GM19395 (cell line): ENCODE measurements at regions not wholly inside any gene's neighbourhood (a gene's known extent, or its start where the extent isn't known, plus 50 kb on each side); places are given as distances from the start of the nearest gene placed in this dataset.
"Not testable (repeated sequence)": the region's sequence is repeated elsewhere in the genome, so short reads cannot be mapped to it uniquely, and the experiment has no call there.

Source experiments
- ATAC-seq: cut with Tn5 transposase; IDR thresholded peaks from one replicate; pipeline ENCODE4 v1.9.1; 2021; ENCODE audit warnings: mild to moderate bottlenecking, moderate library complexity; ENCODE audit not compliant: unreplicated experiment

GRCh38 chr13:80515296-80515695 lies 174.4 kb upstream of the SPRY2 start:
- no peak for ATAC-seq

GRCh38 chr13:80513196-80513595 lies 172.3 kb upstream of the SPRY2 start:
- ATAC-seq, result no peak

GRCh38 chr13:80510686-80511085 lies 169.8 kb upstream of the SPRY2 start:
- ATAC-seq, result no peak

DNA sequence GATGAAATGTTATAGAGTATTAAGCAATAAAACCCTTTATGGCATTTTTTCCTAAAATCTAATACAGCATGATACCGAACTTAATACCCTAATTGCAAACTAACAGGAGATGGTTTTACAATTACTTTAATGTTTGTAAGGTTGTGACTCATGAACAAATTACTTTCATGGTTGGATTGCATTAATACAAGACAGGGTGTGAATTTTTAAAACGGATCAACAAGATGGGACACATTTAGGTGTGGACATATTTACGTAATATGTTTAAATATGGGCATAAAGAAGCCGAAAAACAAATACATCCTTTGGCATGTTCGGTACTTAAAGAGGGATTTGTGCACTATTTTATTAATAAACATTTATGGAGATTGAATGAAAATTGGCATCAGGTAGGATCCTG lies 168.3 kb upstream of the SPRY2 start:
- ATAC-seq, result no peak

- ATAC-seq, result no peak
Measured at GRCh38 chr13:80508031-80508430, 167.1 kb upstream of the SPRY2 start.

DNA sequence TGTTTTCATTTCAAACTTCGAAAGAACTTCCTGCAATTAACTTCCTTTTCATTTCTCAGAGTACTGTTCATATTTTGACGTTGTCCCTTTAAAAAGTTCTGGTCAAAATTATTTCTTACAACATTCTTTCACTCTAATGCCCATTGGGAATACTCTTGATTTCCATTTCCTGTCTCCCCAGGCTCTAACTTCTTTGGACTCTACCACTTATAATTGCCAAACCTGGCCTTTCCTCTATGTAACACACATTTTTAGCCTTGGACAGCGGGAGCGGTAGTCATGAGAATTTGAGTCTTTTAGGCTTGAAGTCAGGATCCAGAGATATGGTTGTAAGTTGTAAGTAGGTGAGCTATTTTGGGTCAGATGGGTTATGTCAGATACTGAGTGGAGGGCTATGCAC lies 163.5 kb upstream of the SPRY2 start:
- ATAC-seq, result no peak

DNA sequence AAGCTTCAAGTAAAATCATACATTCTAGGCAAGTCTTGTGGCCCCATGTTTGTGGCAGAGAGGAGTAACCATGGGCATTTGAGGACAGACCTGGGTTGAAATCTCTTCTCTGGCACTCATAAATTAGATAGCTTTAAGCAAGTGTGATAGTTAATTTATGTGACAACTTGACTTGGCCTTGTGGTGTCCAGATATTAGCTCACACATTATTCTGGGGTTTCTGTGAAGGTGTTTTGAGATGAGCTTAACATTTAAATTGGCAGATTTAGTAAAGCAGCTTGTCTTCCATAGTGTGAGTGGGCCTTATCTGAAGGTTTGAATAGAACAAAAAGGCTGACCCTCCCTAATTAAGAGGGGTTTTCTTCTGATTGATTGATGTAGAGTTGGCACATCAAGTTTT lies 161.4 kb upstream of the SPRY2 start:
- ATAC-seq, result no peak

GRCh38 chr13:80501556-80501955 lies 160.6 kb upstream of the SPRY2 start:
- ATAC-seq, result no peak

GRCh38 chr13:80499536-80500290 lies 158.8 kb upstream of the SPRY2 start:
- no peak for ATAC-seq

DNA sequence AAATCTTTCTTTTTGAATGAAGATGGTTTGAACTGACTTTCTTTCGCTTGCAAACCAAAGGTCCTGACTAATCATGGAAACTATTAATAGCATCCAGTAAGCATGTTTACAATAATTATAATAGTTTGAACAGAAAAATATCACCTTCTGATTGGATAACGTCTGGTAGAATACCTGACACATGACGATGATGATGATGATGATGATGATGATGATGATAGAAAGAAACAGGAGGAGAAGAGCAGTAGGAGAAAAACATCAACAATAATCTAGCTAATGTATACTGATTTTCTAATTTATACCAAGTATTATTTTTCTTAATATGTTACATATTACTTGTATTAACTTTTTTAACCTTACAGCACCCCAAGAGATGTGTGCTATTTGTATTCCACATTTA lies 157.5 kb upstream of the SPRY2 start:
- no peak for ATAC-seq

GRCh38 chr13:80497978-80498377 lies 157.1 kb upstream of the SPRY2 start:
- no peak for ATAC-seq

GRCh38 chr13:80497439-80497838 lies 156.5 kb upstream of the SPRY2 start:
- ATAC-seq, result no peak

DNA sequence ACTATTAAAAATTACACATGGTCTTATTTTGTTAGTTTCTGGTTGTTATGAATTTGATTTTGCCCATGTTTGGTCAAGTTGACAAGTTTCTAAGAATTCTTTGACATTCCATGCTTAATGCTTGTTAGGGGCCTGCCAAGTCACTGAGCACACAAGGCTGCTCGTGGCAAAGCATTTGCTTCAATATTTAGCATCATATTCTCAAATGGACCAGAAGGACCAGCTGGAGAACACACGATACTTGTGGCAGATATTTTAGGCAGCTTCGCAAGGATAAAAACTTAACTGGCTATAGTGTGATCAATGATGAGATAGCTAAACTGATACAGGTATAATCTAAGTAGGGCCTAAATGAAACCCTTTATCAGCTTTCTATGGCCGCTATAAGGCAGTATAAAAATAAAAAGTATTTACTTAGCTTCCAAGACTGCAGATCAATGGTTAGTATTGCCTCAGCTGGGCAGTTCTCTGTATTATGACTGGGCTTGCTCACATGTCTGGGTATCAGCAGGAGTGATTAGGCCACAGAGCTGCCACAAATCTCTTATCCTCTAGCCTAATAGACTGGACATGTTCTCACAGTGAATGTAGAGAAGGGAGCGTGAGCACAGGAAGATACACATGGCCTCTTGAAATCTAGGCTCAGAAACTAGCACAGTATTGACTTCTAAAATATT lies 155.9 kb upstream of the SPRY2 start:
- ATAC-seq, result no peak

- not testable (repeated sequence) for ATAC-seq
Measured at GRCh38 chr13:80490491-80490943, 149.6 kb upstream of the SPRY2 start.

GRCh38 chr13:80486402-80486801 lies 145.5 kb upstream of the SPRY2 start:
- no peak for ATAC-seq

DNA sequence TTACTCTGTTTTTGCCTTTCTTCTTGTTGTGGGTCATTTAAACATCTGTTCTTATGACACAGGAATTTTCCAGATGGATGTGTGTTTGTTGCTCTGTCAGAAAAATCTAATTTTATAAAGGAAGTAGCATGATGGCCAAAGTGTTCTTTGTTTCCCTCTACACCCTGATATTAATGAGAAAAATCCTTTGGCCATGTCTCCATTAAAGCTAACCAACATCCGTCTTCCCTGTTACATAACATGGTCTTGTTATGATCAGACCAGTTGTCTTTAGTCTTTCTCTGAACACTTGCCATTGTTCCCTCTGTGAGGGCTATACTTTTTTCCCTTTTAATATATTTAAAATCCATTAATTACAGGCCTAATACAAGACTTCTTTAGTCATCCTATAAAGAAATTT lies 142.2 kb upstream of the SPRY2 start:
- ATAC-seq, result no peak

DNA sequence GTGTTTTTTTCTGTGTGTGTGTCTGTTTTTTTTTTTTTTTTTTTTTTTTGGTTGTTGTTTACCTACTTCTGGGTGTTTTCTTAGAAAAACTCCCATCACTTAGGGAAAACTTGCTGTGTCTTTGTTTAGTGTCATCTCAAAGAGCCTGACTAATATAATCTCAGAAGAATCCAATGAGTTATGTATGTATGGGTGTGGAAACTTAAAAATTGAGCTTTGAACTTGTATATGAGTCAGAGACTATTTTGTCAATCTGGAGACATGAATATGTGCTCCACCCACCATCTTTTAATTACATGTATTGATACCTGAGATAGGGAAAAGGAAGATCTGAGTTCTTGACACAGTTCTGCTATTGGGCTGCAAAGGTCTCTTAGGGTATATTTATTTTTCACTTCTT lies 140.7 kb upstream of the SPRY2 start:
- no peak for ATAC-seq

DNA sequence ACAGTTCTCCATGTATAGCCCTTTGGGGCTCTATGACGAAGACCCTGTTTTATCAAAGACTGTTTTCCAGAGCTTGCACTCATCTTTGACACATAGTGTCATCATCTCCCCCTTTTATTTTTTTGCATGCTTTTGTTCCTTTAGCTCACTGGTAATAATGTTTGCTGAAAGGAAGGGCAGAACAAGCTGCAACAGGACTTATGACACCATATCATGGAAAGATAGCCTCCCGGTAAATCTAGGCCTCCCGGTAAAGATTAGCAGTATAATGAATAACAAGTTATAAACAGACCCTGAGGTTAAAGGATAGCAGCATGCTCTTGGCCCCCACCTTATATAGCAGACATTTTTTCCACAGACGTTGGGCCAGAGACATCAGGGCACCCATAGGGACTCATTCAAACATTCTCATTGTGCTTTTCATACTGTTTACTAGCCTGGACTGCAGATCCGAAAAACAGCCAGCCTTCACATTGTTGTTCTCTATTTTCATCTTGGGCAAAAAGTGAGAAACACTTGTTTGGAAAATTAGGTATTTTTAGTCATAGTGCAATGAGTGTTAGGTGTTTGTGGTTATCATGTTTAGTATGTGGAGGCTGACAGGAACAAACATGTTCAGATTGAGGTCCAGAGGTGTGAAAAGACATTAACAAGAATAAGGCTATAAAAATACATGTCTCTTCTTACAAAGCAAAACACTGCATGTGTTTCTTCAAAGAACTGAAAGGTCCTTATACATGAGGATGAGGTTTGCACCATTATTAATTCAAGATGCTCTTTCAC lies 136.9 kb upstream of the SPRY2 start:
- no peak for ATAC-seq

- no peak for ATAC-seq
Measured at GRCh38 chr13:80476953-80477352, 136.0 kb upstream of the SPRY2 start.

DNA sequence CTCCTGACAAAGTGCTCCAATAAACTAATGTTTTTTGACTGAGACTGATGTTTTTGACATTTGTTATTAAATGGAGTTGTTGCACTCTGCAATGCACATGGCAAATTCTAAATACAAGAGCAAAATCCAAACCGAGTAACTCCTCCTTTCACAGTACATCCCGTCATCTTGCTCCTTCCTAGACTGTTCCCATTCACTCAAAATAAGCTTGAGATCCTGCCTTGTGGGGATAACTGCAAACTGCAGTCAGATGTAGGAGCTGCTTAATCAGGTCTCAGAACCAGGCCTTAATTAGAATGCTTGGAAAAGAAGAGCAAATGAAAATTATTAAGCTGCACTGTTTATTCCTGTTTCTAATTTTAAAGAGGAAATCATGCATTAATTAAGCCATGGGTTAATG lies 134.8 kb upstream of the SPRY2 start:
- no peak for ATAC-seq

- no peak for ATAC-seq
Measured at GRCh38 chr13:80473695-80474094, 132.8 kb upstream of the SPRY2 start.

- ATAC-seq, result no peak
Measured at GRCh38 chr13:80469853-80470381, 129.0 kb upstream of the SPRY2 start.
